Erythroblast (primary cell): ENCODE measurements at regions not wholly inside any gene's neighbourhood (a gene's known extent, or its start where the extent isn't known, plus 50 kb on each side); places are given as distances from the start of the nearest gene placed in this dataset.

Experiments
- GATA1 ChIP-seq: IDR thresholded peaks from 2 replicates; pipeline ENCODE4 v1.6.1; 2011; ENCODE audit warnings: low read depth, mild to moderate bottlenecking, control low read depth, low read length, moderate library complexity
- POLR2A ChIP-seq: IDR thresholded peaks from 2 replicates; pipeline ENCODE4 v1.6.1; 2011; ENCODE audit warnings: mild to moderate bottlenecking, low read length

- TF ChIP-seq POLR2A, result no peak
- TF ChIP-seq GATA1, result no peak
Observed at GRCh38 chr2:220941683-220942082, 630.4 kb downstream of the EPHA4 start.
